ENCODE measurements at regions not wholly inside any gene's neighbourhood (a gene's known extent, or its start where the extent isn't known, plus 50 kb on each side); places are given as distances from the start of the nearest gene placed in this dataset.

- peak overlapping the region; percentile 12; the same call in 1 of the 2 replicates for H3K4me3 ChIP-seq (ENCODE audit: low read depth, low read length)
- DNase-seq (ENCODE audit: low read depth, low spot score) = peak; percentile 93
- H3K27ac ChIP-seq (ENCODE audit: low read depth, low read length) = peak overlapping the region; percentile 68
- ChIA-PET POLR2A (interaction anchor here (0.7 to 1.3 kb wide), 2 partner anchors 18 to 36 kb away, joined by 4 read pairs; no protein-coding TSS in a partner anchor), CTCF (interaction anchor here (0.6 to 2.5 kb wide), 5 partner anchors 11 to 165 kb away, joined by 3 to 8 read pairs (median 8); no protein-coding TSS in a partner anchor)
- TF ChIP-seq, protein P1, sequence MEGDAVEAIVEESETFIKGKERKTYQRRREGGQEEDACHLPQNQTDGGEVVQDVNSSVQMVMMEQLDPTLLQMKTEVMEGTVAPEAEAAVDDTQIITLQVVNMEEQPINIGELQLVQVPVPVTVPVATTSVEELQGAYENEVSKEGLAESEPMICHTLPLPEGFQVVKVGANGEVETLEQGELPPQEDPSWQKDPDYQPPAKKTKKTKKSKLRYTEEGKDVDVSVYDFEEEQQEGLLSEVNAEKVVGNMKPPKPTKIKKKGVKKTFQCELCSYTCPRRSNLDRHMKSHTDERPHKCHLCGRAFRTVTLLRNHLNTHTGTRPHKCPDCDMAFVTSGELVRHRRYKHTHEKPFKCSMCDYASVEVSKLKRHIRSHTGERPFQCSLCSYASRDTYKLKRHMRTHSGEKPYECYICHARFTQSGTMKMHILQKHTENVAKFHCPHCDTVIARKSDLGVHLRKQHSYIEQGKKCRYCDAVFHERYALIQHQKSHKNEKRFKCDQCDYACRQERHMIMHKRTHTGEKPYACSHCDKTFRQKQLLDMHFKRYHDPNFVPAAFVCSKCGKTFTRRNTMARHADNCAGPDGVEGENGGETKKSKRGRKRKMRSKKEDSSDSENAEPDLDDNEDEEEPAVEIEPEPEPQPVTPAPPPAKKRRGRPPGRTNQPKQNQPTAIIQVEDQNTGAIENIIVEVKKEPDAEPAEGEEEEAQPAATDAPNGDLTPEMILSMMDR (IDR thresholded peaks at IDR 0.05; ENCODE audit: low read depth, low read length) = no peak
- H3K27me3 ChIP-seq (ENCODE audit: control insufficient read depth, insufficient read depth, low read length) = no peaks in the 10 kb centered on the region
- H3K9me3 ChIP-seq (ENCODE audit: control insufficient read depth, insufficient read depth, low read length) = no peaks in the 10 kb centered on the region
These were observed 63.7 kb upstream of the ULK4 start for GRCh38 chr3:42025370-42026138.

DNA sequence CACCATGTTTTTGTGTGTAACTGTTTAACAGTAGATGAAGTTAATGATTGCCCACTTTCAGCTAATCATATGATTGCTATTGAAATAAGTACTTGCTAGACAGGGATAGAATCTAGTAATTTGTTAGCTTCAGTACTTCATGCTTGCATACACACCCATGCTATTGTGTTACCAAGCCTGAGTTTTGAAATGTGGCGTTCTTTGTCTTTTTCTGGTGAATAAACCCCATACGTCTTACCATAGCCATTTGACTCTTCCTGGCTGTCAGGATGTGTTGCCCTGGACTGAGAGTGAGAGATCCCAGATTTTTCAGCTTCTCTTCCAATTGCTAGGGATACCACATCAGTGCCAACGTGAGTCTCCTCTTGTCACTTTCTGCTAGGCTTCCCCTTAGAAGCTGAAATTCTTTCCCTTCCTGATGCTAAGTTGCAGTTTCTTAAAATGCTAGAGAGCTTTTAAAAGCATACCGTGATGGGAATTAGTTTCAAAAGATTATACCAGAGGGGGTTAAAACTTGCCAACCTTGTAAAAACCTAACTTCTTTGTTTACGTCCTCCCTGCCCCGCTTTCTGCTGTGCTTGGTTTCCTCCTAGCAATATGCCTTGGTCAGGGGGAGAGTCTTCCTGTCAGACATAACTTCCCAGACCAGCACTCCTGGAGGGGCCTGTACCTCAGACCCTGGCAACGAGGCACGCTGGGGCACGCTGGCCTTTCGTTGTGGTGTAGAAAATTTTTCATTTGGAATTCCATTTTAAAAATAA lies 62.9 kb upstream of the ULK4 start:
- DNase-seq (ENCODE audit: low read depth, low spot score) = no peak
- no peaks in the 10 kb centered on the region for H3K27me3 ChIP-seq (ENCODE audit: control insufficient read depth, insufficient read depth, low read length)
- TF ChIP-seq, protein P1 (IDR thresholded peaks at IDR 0.05; ENCODE audit: low read depth, low read length) = no peak
- H3K9me3 ChIP-seq (ENCODE audit: control insufficient read depth, insufficient read depth, low read length) = no peaks in the 10 kb centered on the region
- CTCF ChIA-PET = interaction anchor here (0.6 to 2.5 kb wide), 4 partner anchors 12 to 76 kb away, joined by 3 to 8 read pairs (median 6); no protein-coding TSS in a partner anchor
- H3K27ac ChIP-seq (ENCODE audit: low read depth, low read length) = peak overlapping the region; percentile 68
- POLR2A ChIA-PET = interaction anchor here (0.7 to 1.3 kb wide), 4 partner anchors 8 to 63 kb away, joined by 3 to 9 read pairs (median 4); partner anchors contain the start of gene ULK4
- no peak overlapping the region for H3K4me3 ChIP-seq (ENCODE audit: low read depth, low read length)

DNA sequence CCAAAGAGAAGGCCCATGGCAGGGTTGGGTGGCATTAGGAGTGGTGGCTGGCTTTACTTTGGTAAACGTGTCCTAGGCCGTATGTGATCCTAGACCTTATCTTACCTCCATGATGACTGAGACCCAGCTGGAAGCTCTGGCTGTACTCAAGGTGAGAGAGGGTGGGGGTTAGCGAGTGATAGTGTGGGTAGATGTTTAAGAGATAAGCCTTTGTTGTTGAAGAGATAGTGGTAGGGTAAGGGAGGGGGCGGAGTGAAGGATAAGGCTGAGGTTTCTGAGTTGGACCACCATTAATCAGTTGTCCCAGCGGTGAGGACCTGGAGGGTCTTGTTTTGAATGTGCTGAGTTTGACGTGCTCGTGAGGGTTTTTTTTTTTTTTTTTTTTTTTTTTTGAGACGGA lies 61.5 kb upstream of the ULK4 start:
- H3K9me3 ChIP-seq (ENCODE audit: control insufficient read depth, insufficient read depth, low read length) = no peaks in the 10 kb centered on the region
- H3K27ac ChIP-seq (ENCODE audit: low read depth, low read length) = no peak overlapping the region
- no peaks in the 10 kb centered on the region for H3K27me3 ChIP-seq (ENCODE audit: control insufficient read depth, insufficient read depth, low read length)
- POLR2A ChIA-PET = no interaction called here
- CTCF ChIA-PET = interaction anchor here (1.5 kb wide), 1 partner anchor 168 kb away, joined by 3 read pairs; no protein-coding TSS in a partner anchor
- no peak for DNase-seq (ENCODE audit: low read depth, low spot score)
- no peak overlapping the region for H3K4me3 ChIP-seq (ENCODE audit: low read depth, low read length)
- TF ChIP-seq, protein P1 (IDR thresholded peaks at IDR 0.05; ENCODE audit: low read depth, low read length) = no peak

GRCh38 chr3:42022355-42022754 lies 60.5 kb upstream of the ULK4 start:
- ChIA-PET CTCF (interaction anchor here (1.5 kb wide), 1 partner anchor 169 kb away, joined by 3 read pairs; no protein-coding TSS in a partner anchor), POLR2A (no interaction called here)
- Histone ChIP-seq H3K9me3 (ENCODE audit: control insufficient read depth, insufficient read depth, low read length) (no peaks in the 10 kb centered on the region), H3K27ac (ENCODE audit: low read depth, low read length) (no peak overlapping the region), H3K27me3 (ENCODE audit: control insufficient read depth, insufficient read depth, low read length) (no peaks in the 10 kb centered on the region), H3K4me3 (ENCODE audit: low read depth, low read length) (no peak overlapping the region)
- DNase-seq (ENCODE audit: low read depth, low spot score) = no peak
- TF ChIP-seq, protein P1 (IDR thresholded peaks at IDR 0.05; ENCODE audit: low read depth, low read length) = no peak

All from AG04450 (cell line).